ENCODE measurements at regions not wholly inside any gene's neighbourhood (a gene's known extent, or its start where the extent isn't known, plus 50 kb on each side); places are given as distances from the start of the nearest gene placed in this dataset.

- TF ChIP-seq CTCF (IDR thresholded peaks at IDR 0.05), result no peak
- no peak for TF ChIP-seq POLR2A (IDR thresholded peaks at IDR 0.05)
- WGBS, 4 donors, result 21 to 32% (median 23%) methylated on average over 2 of the region's 2 CpGs
- H3K36me3 ChIP-seq (replicated peaks in 1 of 2), result no peaks in the 10 kb centered on the region
- H3K4me3 ChIP-seq, result no peak overlapping the region
- no peak overlapping the region for H3K27ac ChIP-seq
- H3K4me1 ChIP-seq (replicated peaks in 1 of 2), result no peaks in the 10 kb centered on the region
- no peaks in the 10 kb centered on the region for H3K9me3 ChIP-seq (replicated peaks in 1 of 3)
- H3K27me3 ChIP-seq, result no peaks in the 10 kb centered on the region
- intact Hi-C loops (cut with DNase I), result no loop called here
- peak in 3 of 7 donors; percentile 1 to 24 (median 14) for DNase-seq
These were observed 123.5 kb downstream of the CBLN1 start for GRCh38 chr16:49158029-49158642.

GRCh38 chr16:49150341-49150740 lies 131.3 kb downstream of the CBLN1 start:
- Histone ChIP-seq H3K4me1 (replicated peaks in 1 of 2) (no peaks in the 10 kb centered on the region), H3K4me3 (no peak overlapping the region), H3K27me3 (no peaks in the 10 kb centered on the region), H3K9me3 (replicated peaks in 1 of 3) (no peaks in the 10 kb centered on the region), H3K27ac (no peak overlapping the region), H3K36me3 (replicated peaks in 1 of 2) (no peaks in the 10 kb centered on the region)
- intact Hi-C loops (cut with DNase I), result no loop called here
- DNase-seq, result no peak
- TF ChIP-seq POLR2A (IDR thresholded peaks at IDR 0.05) (no peak), CTCF (IDR thresholded peaks at IDR 0.05) (no peak)
- WGBS, 4 donors, result 28 to 33% (median 32%) methylated on average over 2 of the region's 2 CpGs

GRCh38 chr16:49148410-49148809 lies 133.2 kb downstream of the CBLN1 start:
- 44 to 61% (median 47%) methylated on average over 2 to 4 of the region's 4 CpGs for WGBS, 4 donors
- intact Hi-C loops (cut with DNase I), result no loop called here
- H3K4me3 ChIP-seq, result no peak overlapping the region

GRCh38 chr16:49140618-49141017 lies 141.0 kb downstream of the CBLN1 start:
- no peak for DNase-seq
- intact Hi-C loops (cut with DNase I), result no loop called here
- Histone ChIP-seq H3K27me3 (no peaks in the 10 kb centered on the region), H3K4me1 (replicated peaks in 1 of 2) (no peaks in the 10 kb centered on the region), H3K4me3 (no peak overlapping the region), H3K36me3 (replicated peaks in 1 of 2) (no peaks in the 10 kb centered on the region), H3K9me3 (replicated peaks in 1 of 3) (no peaks in the 10 kb centered on the region), H3K27ac (no peak overlapping the region)
- 46 to 60% (median 57%) methylated on average over 5 of the region's 5 CpGs for WGBS, 4 donors
- no peak for TF ChIP-seq CTCF (IDR thresholded peaks at IDR 0.05)
- TF ChIP-seq POLR2A (IDR thresholded peaks at IDR 0.05), result no peak

More at GRCh38 chr16:49148410-49148809, 133.2 kb downstream of the CBLN1 start:
- Histone ChIP-seq H3K27ac (no peak overlapping the region), H3K27me3 (no peaks in the 10 kb centered on the region), H3K36me3 (replicated peaks in 1 of 2) (no peaks in the 10 kb centered on the region), H3K4me1 (replicated peaks in 1 of 2) (no peaks in the 10 kb centered on the region), H3K9me3 (replicated peaks in 1 of 3) (no peaks in the 10 kb centered on the region)
- TF ChIP-seq CTCF (IDR thresholded peaks at IDR 0.05), result no peak
- TF ChIP-seq POLR2A (IDR thresholded peaks at IDR 0.05), result no peak
- no peak for DNase-seq
